GM19455 (cell line): ENCODE measurements at regions not wholly inside any gene's neighbourhood (a gene's known extent, or its start where the extent isn't known, plus 50 kb on each side); places are given as distances from the start of the nearest gene placed in this dataset.

ENCODE experiments used
- ATAC-seq: cut with Tn5 transposase; IDR thresholded peaks from one replicate; pipeline ENCODE4 v1.9.1; 2021; ENCODE audit not compliant: unreplicated experiment

DNA sequence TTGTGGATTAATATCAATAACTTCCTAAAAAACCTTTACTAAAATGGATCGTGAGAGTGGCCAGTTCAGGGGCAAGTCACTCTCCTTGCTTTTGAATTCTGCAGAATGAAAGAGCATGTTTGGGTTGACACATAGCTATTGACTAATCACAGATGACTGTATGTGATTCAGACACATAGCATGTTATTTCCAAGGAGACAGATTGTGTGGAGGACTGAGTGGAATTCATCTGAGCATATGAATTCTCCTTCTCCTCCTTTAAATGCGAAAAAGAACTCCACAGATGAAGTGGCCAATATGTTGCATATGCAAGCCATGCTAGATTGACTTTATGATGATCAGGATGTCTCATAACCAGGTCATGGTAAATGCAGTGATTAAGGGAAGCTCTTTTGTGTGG lies 249.4 kb upstream of the FAM98A start:
- ATAC-seq: no peak

DNA sequence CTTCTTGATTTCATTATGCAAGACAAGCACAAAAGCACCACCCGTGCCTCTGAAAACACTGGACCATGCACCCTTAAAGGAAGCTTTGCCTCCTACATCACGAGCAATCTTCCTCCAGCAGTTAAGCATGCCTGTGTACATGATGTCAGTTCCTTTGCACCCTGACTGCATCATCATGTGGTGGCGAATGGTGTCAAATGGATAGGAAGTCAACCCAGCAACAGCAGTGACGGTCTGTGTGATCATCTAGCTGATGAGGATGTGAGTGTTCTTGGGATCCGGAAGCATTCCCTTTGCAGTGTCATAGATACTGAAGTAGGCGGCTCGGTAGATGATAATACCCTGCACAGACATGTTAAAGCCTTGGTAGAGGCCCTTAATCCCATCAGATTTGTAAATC lies 240.7 kb upstream of the FAM98A start:
- ATAC-seq: no peak

DNA sequence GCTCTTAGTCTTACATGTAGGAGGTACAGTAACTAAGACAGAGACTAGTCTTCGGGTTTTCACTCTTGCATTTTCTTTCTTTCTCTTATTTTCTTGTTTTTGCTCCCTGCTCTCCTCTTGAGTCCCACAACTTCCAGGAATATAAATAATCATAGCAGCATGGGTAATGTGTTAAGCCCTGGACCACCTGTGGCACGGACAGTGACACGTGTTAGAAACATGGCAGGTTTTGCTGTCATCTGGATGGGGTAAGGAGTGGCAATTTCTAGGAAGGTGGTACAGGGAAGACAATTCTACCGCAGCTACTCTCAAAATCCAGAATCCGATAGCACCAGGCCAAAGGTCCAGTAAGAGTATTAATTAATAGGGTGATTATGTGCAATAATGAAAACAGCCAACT lies 237.5 kb upstream of the FAM98A start:
- no peak for ATAC-seq

DNA sequence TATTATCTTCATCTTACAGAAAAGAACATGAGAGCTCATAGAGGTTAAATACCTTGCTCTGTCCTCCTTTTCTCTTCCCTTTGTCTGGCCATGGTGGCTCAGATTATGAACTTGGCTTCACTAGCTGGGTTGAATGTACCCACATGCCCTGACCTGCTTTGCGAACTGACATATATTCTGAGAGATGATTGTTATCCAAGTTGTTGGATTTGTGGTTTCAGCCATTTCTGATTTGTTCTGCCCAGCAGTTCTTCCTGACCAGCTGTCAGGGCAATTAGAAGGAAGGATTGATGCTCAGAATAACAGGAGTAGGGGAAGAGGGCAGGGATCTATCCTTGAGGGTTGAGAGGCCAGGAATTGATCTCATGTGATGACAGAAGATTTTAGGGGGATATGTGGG lies 236.8 kb upstream of the FAM98A start:
- ATAC-seq: no peak

DNA sequence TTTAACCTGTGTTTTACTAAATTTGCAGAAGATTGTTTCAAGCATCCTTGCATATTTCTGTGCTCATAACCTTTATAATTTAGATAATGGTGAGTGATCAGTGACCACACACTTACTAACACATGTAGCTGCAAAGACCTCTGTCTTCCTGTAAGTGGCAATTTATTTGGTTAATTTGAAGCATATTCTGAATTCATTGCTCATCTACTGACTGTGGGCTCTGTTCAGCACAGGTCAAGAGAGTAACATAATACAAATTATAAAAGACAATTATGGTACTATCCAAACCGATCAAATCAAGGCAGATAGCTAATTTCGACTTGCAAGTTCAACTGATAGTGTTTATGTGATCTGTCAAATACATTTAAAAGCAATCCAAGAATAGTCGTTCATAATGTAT lies 223.9 kb upstream of the FAM98A start:
- no peak for ATAC-seq

DNA sequence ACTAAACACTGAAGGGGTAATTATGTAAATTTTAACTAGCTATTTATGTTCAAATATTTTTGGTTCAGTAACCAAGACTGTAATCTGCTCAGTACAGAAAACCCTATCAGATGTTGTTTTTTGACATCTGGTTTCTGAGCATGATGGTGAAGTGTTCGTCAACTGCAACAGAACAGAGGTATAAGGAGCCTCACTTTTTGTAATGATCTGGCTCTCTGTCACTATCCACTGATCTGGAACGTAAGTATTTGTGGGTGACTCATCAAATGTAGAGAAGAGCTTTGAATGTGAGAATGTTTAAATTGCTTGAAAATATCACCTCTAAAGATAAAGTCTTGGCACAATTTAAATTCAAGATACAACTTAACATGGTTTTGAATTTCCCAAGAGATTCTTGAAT lies 213.6 kb upstream of the FAM98A start:
- ATAC-seq: no peak

DNA sequence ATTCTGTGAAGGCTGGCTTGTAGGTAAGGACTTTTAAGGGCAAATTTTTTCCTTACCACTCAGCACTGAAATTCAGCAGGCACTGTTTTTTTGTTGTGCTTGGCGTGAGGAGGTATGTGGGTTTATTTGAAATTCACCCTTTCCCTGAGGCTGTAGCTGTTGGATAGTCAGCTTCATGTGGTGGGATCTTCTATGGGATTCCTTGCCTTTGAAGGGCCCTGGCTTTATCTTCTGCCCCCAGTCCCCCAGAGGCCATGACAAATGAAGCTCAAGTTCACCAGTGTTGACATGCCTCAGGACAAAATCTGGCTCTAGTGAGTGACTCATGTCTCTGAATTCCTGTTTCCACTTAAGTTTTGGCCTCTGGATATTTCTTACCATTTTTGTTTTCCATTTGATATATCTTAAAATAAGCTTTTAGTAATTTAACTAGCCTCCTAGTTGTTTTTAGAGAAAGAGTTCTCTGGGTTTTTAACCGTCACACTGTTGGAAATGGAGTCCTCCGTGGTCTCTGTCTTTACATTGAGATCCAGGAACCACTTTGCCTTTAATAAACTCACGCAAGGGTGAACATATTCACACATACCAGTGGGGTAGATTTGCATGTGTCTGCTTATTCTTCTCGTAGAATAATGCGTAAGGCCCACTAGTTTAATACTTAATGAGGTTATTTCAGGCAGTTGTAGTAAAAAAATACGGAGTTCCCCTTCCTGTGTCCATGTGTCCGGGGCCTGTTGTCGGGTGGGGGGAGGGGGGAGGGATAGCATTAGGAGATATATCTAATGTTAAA lies 211.1 kb upstream of the FAM98A start:
- no peak for ATAC-seq

DNA sequence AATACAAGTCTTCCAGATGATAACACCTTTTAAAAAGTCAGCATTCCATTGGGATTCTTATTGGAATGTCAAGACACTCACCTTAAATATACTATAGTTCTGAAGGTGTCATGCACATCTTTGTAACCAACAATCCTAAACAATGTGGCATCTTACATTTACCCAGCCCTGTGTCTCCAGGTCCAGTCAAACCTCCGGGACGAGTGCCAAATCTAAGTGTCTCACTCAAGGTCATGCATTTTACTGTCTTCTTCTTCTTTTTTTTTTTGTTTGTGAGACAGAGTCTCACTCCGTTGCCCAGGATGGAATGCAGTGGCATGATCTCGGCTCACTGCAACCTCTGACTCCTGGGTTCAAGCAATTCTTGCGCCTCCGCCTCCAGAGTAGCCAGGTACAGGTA lies 206.9 kb upstream of the FAM98A start:
- no peak for ATAC-seq

DNA sequence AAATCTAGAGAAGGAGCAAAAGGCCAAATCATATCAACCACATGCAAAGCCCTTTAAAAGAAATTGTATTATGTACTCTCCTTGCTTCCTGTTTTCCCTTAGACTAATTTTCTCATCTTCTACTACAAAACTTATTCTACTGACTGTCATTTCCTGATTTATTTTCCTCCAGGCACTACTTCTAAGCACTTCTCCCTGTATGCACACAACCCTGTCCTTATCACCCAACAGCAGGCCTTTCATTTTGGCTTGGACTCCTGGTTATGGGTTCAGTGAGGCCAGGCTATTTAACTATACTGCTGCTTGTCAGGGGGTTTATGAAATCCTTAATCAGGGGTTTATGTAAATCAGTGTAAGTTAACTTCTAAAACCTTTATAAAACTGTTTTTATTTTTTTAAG lies 205.1 kb upstream of the FAM98A start:
- no peak for ATAC-seq

DNA sequence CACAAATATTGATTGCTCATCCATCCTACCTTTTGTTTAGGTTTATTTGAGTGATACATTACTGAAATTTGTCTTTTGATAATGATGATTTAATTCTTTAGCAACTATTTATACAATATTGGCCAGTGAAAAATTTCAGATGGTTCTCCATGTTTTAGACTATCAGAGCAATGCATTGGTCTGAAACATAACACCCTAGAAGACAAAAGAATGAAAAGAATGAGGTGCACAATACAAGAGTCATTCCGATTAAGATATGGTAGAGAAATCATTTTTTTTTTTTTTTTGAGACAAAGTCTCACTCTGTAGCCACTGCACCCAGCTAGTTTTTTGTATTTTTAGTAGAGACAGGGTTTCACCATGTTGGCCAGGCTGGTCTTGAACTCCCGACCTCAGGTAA lies 197.4 kb upstream of the FAM98A start:
- no peak for ATAC-seq

DNA sequence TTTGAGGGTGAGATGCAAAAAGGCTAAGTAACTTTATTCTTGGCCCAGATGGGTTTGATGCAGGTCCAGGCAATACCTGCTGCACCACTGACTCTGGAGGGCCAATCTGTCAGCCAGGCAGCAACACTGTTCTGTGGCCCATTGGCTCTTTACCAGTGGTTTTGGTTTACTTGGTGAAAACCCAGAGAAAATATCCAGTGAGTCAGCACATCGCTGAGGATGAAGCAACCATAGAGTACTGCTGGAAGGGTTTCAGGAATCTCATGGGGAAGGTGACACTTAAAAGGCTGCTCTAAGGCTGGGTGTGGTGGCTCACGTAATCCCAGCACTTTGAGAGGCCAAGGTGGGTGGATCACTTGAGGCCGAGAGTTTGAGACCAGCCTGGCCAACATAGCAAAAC lies 192.5 kb upstream of the FAM98A start:
- no peak for ATAC-seq

DNA sequence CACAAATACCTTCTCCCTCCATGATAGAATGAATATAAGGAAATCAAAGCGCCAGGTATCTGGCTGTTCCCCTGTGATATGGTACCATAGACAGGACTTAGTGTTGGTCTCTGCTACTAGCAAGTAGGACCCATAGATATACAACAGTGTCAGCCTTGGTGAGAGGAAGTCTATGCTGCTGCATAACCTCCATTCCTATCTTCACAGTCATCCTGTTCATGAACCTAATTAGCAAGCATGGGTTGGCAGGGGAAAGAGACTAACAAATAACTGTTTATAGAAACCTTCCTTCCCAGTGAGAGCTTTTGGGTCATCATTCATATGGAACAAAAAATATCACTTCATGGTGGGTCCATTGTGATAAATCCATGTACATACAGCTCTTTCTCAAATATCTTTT lies 188.9 kb upstream of the FAM98A start:
- no peak for ATAC-seq

DNA sequence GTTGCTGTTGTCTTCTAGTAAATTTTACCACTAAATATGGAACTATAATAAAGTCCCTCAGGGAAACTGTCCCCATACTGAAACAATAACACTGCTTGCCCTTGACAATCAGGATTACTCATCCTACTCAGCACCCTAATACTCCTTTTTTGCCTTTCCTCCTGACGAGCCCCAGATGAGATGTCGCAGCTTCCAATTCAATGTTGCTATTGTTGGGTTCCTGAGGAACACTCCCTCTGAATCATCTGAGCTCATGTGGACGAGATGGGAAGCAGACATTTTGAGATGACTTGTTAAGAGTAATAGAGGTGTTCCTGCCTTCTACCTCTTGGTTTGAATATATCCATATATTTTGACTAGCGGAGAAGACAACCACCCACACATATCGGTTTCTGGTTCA lies 187.8 kb upstream of the FAM98A start:
- ATAC-seq: no peak

DNA sequence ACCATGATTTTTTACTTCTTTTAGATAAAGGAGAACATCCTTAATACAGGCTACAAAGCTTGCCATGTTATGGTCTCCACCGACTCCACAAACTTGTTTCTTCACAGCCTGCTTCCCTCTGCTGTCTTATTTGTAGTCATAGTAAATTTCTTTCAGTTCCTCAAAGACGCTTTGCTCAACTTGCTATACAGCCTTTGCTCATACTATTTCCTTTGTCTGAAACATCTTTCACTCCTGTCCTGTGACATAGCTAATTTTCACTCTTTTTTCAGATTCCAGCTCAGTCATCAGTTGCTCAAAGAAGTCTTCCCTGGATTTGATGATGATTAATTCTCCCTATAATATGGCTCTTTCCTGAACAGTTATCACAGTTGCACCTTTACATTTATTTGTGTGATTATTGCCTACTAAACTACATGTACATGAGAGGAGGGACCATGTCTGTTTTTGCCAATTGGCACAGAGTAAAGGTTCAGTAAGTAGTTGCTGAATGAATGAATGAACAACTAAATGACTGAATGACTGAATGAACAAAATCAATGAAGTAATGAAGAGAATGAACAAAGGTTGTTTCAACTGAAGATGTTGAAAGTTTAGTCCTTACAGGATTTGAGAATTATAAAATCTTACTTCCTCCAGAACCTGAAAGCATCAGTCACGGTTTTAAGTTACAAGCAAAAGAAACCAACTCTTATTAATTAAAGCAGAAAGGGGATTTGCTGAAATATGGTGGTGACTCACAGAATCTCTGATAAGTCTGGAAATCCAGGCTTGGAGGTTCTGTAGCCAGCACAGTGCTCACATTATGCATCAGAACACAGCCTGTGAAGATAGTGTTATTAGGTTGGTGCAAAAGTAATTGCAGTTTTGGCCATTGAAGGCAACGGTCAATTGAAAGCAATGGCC lies 186.4 kb upstream of the FAM98A start:
- ATAC-seq: peak; percentile 94

DNA sequence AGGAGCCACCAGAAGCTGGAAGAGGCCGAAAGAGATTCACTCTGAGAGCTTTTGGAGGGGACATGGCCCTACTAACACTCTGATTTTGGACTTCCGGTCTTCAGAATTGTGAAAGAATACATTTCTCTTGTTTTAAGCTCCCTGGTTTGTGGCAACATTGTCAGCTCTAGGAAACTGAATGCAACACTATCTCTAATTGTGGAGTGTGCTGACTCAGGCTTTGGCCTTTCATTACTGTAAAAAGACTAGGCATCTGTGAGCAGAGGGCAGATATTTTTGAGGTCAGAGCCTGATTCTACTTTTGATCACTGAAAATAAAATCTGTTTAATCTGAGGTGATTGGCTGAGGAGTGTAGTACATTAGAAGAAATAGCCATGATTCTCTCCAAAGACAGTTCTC lies 185.4 kb upstream of the FAM98A start:
- ATAC-seq: no peak

DNA sequence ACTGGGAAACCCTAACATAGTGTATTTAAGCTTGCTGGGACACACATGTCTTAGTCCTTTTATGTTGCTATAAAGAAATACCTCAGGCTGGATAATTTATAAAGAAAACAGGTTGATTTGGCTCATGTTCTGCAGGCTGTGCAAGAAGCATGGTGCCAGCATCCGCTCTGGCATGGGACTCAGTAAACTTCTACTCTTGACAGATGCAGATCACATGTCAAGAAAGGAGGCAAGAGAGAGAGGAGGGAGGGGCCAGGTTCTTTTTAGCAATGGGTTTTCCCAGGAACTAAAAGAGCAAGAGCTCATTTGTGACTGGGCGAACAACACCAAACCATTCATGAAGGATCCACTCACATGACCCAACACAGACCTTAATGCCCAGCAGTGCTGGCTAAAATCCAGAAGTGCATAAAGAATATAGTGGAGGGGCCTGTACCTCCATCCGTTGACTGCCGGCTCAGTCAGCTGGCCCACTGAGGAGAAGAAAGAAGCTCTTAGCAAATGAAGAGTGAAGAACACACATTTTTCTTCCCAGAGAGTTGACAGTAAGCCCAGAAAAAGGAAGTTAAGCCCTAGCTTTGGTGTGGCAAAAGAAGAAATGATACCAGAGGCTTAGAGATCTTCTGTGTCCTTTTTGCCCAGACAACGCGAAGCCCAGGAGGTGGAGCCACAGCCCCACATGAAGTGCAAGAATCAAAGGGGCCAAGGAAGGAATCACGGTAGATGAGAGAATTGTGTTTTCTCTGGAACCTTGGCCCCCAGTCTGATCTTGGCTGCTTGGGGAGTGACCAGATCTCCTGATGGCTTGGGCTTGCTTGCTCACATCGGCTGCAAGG lies 183.5 kb upstream of the FAM98A start:
- no peak for ATAC-seq

DNA sequence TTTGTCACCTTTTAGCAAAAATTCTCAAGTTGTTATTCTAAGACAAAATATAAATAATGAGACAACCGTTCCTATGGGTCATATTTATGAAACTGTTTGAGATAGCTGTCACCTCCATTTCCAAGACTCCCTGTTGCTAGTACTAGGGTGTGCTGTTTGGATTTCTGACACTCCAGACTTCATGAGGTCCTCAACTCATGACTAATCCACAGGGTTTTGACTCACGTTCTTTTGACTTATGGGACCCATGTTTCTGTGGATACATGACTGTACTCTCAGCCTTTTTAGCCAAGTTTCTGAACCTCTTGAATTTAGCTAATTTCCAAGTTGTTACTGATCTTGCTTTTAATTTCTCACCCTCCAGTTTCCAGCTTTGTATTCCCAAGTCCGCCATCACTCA lies 178.7 kb upstream of the FAM98A start:
- no peak for ATAC-seq

DNA sequence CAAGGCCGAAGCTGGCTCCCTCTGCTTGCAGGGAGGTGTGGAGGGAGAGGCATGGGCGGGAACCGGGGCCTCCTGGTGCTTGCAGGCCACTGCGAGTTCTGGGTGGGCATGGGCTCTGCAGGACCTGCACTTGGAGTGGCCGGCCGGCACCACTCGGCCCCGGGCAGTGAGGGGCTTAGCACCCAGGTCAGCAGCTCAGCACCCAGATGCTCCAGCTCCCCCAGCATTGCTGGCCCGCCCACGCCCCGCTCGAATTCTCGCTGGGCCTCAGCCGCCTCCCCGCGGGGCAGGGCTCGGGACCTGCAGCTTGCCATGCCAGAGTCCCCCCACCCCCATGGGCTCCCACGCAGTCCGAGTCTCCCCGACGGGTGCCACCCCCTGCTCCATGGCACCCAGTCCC lies 176.2 kb upstream of the FAM98A start:
- no peak for ATAC-seq

DNA sequence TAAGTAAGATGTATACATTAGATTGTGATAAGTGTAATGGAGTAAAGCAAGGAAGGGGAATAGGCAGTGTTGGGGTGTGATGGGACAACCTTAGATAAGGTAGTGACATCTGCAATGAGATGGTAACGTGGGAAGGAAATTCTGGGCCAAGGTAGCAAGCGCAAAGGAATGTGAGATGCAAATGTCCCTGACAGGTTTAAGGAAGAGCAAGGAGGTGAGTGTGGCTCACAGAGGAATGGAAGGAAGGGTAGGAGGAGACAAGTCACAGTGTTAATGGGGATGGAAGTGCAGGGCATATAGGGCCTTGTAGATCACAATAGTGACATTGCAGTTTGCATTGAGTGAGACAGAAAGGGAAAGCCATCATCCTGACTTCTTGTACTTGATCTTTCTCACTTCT lies 170.9 kb upstream of the FAM98A start:
- no peak for ATAC-seq

DNA sequence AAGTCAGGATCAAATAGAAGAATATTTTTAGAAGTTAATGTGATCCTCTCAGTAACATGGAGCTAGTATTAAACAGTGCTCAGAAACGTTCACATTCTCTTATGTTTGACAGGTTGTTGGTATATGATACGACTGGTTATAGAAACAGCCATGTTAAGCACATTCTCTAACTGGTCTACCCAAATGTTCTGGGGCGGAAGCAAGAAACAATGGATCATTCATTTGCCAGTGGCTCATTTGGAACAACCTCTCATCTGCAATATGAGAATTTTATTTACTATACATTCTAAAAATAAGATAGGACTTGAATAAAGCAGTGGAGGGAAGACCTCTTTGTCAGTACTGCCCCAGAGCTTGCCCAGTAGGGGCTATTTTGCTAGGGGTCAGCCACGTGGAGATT lies 167.1 kb upstream of the FAM98A start:
- no peak for ATAC-seq

DNA sequence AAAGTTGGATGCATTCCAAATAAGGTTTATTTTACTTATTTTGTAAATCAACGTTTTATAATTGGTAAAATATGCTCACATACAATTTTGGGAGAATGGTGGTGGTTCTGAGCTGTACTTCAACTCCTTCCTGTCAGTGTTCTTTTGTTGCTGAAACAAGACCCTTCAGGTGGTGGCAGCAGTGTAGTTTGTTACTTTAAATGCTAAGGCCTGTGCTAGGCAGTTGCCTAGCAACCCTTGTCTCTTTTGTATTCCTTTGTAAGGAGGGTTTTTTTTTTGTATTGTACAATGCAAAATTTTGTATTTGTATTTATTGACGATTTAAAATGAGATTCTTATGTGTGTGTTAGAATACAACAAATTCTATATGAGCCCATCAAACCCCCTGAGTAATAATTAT lies 166.0 kb upstream of the FAM98A start:
- no peak for ATAC-seq

DNA sequence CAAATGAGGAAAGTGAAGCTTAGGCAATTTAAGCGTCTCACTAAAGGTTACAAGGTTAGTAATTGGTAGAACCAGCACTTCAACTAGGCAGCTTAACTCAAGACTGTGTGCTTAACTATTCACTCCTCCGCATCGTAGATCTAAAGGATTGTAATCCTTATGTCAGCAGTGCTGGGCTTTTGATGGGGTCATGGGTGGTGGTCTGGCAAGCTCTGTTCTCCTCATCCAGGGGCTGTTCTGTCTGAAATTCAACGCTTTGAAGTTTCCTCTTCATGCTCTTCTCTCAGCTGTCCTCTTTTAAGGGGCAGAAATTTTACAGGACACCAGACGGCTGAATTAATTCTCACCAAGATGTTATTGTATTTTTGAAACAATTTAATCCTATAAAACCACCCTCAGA lies 165.5 kb upstream of the FAM98A start:
- ATAC-seq: no peak
